Chondrocyte (in vitro differentiated cells): ENCODE measurements at regions not wholly inside any gene's neighbourhood (a gene's known extent, or its start where the extent isn't known, plus 50 kb on each side); places are given as distances from the start of the nearest gene placed in this dataset.

Experiments used
- DNase-seq: peaks from one replicate; pipeline ENCODE4 v3.0.0; 2021; ENCODE audit warnings: mixed read lengths, low spot score
- H3K27ac Mint-ChIP-seq: one replicate; pipeline ENCODE4 v1.8.0; 2021; ENCODE audit warnings: mild to moderate bottlenecking, moderate library complexity, mixed read lengths; ENCODE audit not compliant: unreplicated experiment
- H3K27me3 Mint-ChIP-seq: 2 replicates; pipeline ENCODE4 v1.8.0; 2021; ENCODE audit warnings: low read depth, mixed read lengths
- H3K36me3 Mint-ChIP-seq: 2 replicates; pipeline ENCODE4 v1.8.0; 2021; ENCODE audit warnings: low read depth, mixed read lengths
- H3K4me1 Mint-ChIP-seq: 2 replicates; pipeline ENCODE4 v1.8.0; 2021; ENCODE audit warnings: low read depth, mild to moderate bottlenecking, mixed read lengths
- H3K4me3 Mint-ChIP-seq: one replicate; pipeline ENCODE4 v1.8.0; 2021; ENCODE audit warnings: mild to moderate bottlenecking, moderate library complexity, mixed read lengths; ENCODE audit not compliant: unreplicated experiment
- H3K9me3 Mint-ChIP-seq: 2 replicates; pipeline ENCODE4 v1.8.0; 2021; ENCODE audit warnings: low read depth, mixed read lengths
- TF ChIP-seq, protein P1 (sequence below): fragments of 200-600 bp; sonication (generic); IDR thresholded peaks from 2 replicates; pipeline ENCODE4 v1.5.0; 2021; ENCODE audit warnings: antibody characterized with exemption, mild to moderate bottlenecking, moderate library complexity

- Mint-ChIP-seq H3K4me3 (no peak overlapping the region), H3K36me3 (no peaks in the 10 kb centered on the region), H3K4me1 (no peaks in the 10 kb centered on the region), H3K27ac (no peak overlapping the region), H3K9me3 (no peaks in the 10 kb centered on the region), H3K27me3 (peaks cover 37% of the 10 kb centered on the region)
- DNase-seq = no peak
- TF ChIP-seq, protein P1, sequence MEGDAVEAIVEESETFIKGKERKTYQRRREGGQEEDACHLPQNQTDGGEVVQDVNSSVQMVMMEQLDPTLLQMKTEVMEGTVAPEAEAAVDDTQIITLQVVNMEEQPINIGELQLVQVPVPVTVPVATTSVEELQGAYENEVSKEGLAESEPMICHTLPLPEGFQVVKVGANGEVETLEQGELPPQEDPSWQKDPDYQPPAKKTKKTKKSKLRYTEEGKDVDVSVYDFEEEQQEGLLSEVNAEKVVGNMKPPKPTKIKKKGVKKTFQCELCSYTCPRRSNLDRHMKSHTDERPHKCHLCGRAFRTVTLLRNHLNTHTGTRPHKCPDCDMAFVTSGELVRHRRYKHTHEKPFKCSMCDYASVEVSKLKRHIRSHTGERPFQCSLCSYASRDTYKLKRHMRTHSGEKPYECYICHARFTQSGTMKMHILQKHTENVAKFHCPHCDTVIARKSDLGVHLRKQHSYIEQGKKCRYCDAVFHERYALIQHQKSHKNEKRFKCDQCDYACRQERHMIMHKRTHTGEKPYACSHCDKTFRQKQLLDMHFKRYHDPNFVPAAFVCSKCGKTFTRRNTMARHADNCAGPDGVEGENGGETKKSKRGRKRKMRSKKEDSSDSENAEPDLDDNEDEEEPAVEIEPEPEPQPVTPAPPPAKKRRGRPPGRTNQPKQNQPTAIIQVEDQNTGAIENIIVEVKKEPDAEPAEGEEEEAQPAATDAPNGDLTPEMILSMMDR = no peak
Observed at GRCh38 chr5:172568308-172568910, 72.7 kb upstream of the NEURL1B start.

GRCh38 chr5:172567843-172568242 lies 73.2 kb upstream of the NEURL1B start:
- H3K9me3 Mint-ChIP-seq = no peaks in the 10 kb centered on the region
- H3K4me1 Mint-ChIP-seq = no peaks in the 10 kb centered on the region
- peaks cover 41% of the 10 kb centered on the region for H3K27me3 Mint-ChIP-seq
- H3K36me3 Mint-ChIP-seq = no peaks in the 10 kb centered on the region
- TF ChIP-seq, protein P1 = no peak
- H3K4me3 Mint-ChIP-seq = no peak overlapping the region
- no peak for DNase-seq
- no peak overlapping the region for H3K27ac Mint-ChIP-seq

DNA sequence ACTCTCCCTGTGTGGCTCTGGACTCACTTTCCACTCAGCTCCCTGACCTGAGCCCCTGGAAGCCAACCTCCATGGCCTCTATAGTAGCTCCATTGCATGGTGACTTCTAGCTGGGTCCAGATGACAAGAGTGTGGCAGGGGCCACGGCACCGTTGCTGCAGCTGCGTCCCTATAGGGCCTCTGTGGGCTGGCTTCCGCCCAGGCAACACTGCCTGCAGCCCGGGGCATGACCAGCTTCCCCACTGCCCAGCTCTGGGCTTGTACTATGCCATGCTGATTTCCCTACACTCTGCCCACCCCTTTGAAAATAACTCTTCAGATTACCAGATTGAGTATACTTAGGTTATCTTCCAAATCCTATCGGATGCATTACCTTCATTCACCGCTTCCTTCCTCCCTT lies 73.8 kb upstream of the NEURL1B start:
- Mint-ChIP-seq H3K27me3 (peaks cover 40% of the 10 kb centered on the region), H3K9me3 (no peaks in the 10 kb centered on the region), H3K27ac (no peak overlapping the region), H3K4me3 (no peak overlapping the region), H3K36me3 (no peaks in the 10 kb centered on the region), H3K4me1 (no peaks in the 10 kb centered on the region)
- TF ChIP-seq, protein P1 = no peak
- no peak for DNase-seq

- Mint-ChIP-seq H3K4me1 (no peaks in the 10 kb centered on the region), H3K27ac (no peak overlapping the region), H3K9me3 (no peaks in the 10 kb centered on the region), H3K27me3 (peaks cover 37% of the 10 kb centered on the region), H3K36me3 (no peaks in the 10 kb centered on the region), H3K4me3 (no peak overlapping the region)
- TF ChIP-seq, protein P1 = no peak
- DNase-seq = no peak
Observed at GRCh38 chr5:172565931-172566665, 75.0 kb upstream of the NEURL1B start.

DNA sequence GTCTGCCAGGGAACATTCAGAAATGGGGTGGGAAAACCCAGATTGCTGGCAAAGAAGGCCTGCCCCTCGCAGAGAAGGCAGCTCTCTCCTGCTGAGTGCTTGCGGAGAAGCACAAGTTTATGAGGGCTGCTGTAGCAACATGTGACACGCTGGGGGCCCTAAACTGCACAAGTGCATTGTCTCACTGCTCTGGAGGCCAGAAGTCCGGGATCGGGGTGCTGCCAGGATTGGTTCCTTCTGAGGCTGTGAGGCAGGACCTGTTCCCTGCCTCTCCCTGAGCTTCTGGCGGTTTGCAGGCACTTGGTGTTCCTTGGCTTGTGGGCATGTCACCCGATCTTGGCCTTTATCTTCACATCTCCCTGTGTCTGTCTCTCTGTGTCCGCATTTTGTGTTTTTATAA lies 75.6 kb upstream of the NEURL1B start:
- TF ChIP-seq, protein P1 = no peak
- Mint-ChIP-seq H3K4me1 (no peaks in the 10 kb centered on the region), H3K9me3 (no peaks in the 10 kb centered on the region), H3K4me3 (no peak overlapping the region), H3K27ac (no peak overlapping the region), H3K27me3 (peaks cover 33% of the 10 kb centered on the region), H3K36me3 (no peaks in the 10 kb centered on the region)
- no peak for DNase-seq
